Activated T-cell treated with anti-CD3 and anti-CD28 coated beads, Interleukin-2, amount 50 U/mL, for 72 hours (primary cell): ENCODE measurements at regions not wholly inside any gene's neighbourhood (a gene's known extent, or its start where the extent isn't known, plus 50 kb on each side); places are given as distances from the start of the nearest gene placed in this dataset.

Experiments used
- ATAC-seq, 2 donors: fragments of 150-1000 bp; cut with Tn5 transposase; replicated peaks in 1 of 2; 2 replicates each; pipeline ENCODE4 v1.10.0; 2021; ENCODE audit warnings: moderate library complexity in 2 of 2, mild to moderate bottlenecking in 1 of 2
- DNase-seq, 2 donors: peaks; one replicate each; pipeline ENCODE4 v3.0.0; 2021 to 2022; ENCODE audit warnings: mixed read lengths in 1 of 2
- H3K27ac Mint-ChIP-seq: one replicate; pipeline ENCODE4 v1.8.0; 2022; ENCODE audit warnings: mild to moderate bottlenecking, moderate library complexity, mixed read lengths
- H3K27me3 Mint-ChIP-seq: one replicate; pipeline ENCODE4 v1.8.0; 2022; ENCODE audit warnings: low read depth, mixed read lengths
- H3K36me3 Mint-ChIP-seq, 2 donors: one replicate each; pipeline ENCODE4 v1.8.0; 2022; ENCODE audit warnings: mixed read lengths in 2 of 2, mild to moderate bottlenecking in 1 of 2; ENCODE audit not compliant: insufficient read depth in 2 of 2
- H3K4me1 Mint-ChIP-seq: one replicate; pipeline ENCODE4 v1.8.0; 2022; ENCODE audit warnings: low read depth, mixed read lengths
- H3K4me3 Mint-ChIP-seq, 2 donors: one replicate each; pipeline ENCODE4 v1.8.0; 2022; ENCODE audit warnings: mild to moderate bottlenecking in 2 of 2, mixed read lengths in 2 of 2, moderate library complexity in 2 of 2
- H3K9me3 Mint-ChIP-seq, 2 donors: one replicate each; pipeline ENCODE4 v1.8.0; 2022; ENCODE audit warnings: mixed read lengths in 2 of 2

GRCh38 chr1:188218289-188218688 lies 1389.5 kb downstream of the PLA2G4A start:
- Mint-ChIP-seq H3K4me3 (no peak overlapping the region), H3K9me3 (peaks cover 0 to 15% of the 10 kb centered on the region in 2 donors), H3K27me3 (no peaks in the 10 kb centered on the region), H3K27ac (no peak overlapping the region), H3K36me3 (no peaks in the 10 kb centered on the region), H3K4me1 (no peaks in the 10 kb centered on the region)
- DNase-seq = no peak
- no peak for ATAC-seq

DNA sequence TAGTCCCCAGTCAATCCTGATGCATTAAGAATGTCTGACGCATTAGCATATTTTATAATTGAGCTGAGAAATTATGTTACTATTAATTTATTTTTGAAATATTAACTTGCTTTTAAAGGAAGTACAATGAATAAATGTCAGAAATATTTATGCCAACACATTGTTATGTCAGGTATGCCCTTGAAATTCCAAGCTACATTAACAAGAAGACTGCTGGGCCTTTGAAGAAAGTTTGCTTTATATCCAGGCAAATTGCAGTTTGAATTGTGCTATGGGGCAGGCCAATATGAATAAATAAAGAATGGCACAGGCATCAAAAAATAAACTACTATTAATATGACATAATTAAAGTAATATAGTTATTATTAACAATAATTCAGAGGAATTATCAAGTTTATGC lies 1391.3 kb downstream of the PLA2G4A start:
- H3K27me3 Mint-ChIP-seq = no peaks in the 10 kb centered on the region

GRCh38 chr1:188224263-188224662 lies 1395.5 kb downstream of the PLA2G4A start:
- Mint-ChIP-seq H3K9me3 (peaks cover 2 to 14% of the 10 kb centered on the region in 2 donors), H3K4me3 (no peak overlapping the region), H3K4me1 (no peaks in the 10 kb centered on the region), H3K36me3 (peaks cover 0 to 2% of the 10 kb centered on the region in 2 donors), H3K27ac (no peak overlapping the region), H3K27me3 (no peaks in the 10 kb centered on the region)
- no peak for DNase-seq
- ATAC-seq = no peak

More for the DNA sequence above, 1391.3 kb downstream of the PLA2G4A start:
- Mint-ChIP-seq H3K4me1 (no peaks in the 10 kb centered on the region), H3K36me3 (peaks cover 0 to 2% of the 10 kb centered on the region in 2 donors), H3K9me3 (peaks cover 0 to 12% of the 10 kb centered on the region in 2 donors), H3K27ac (no peak overlapping the region), H3K4me3 (no peak overlapping the region)
- DNase-seq = no peak
- no peak for ATAC-seq

- no peak for ATAC-seq
- Mint-ChIP-seq H3K9me3 (peaks cover 2 to 14% of the 10 kb centered on the region in 2 donors), H3K36me3 (peaks cover 0 to 2% of the 10 kb centered on the region in 2 donors), H3K27ac (no peak overlapping the region), H3K27me3 (no peaks in the 10 kb centered on the region), H3K4me3 (no peak overlapping the region), H3K4me1 (no peaks in the 10 kb centered on the region)
- DNase-seq = no peak
Observed at GRCh38 chr1:188225975-188226374, 1397.2 kb downstream of the PLA2G4A start.

DNA sequence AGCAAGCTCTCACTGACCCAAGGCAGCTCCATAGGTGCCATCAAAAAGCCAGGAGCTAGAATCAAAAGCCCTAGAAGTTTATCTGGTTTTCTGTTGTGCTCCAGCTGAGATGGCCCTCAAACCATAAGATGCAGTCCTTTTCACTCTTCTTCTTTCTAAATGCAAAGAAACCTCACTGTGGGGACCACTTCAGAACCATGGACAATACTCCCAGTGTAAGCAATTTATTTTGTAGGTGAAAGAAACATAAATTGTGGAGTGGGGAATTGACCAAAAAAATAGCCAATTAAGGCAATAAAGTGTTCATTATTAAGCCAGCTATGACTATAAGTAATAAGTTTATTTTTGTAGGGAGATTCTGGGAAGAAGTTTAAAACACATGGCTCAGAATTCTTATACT lies 1399.9 kb downstream of the PLA2G4A start:
- DNase-seq = no peak
- no peaks in the 10 kb centered on the region for H3K27me3 Mint-ChIP-seq
- no peak overlapping the region for H3K4me3 Mint-ChIP-seq
- no peaks in the 10 kb centered on the region for H3K4me1 Mint-ChIP-seq
- no peak overlapping the region for H3K27ac Mint-ChIP-seq
- H3K9me3 Mint-ChIP-seq = peaks cover 4 to 13% of the 10 kb centered on the region in 2 donors
- H3K36me3 Mint-ChIP-seq = peaks cover 0 to 2% of the 10 kb centered on the region in 2 donors
- ATAC-seq = no peak

DNA sequence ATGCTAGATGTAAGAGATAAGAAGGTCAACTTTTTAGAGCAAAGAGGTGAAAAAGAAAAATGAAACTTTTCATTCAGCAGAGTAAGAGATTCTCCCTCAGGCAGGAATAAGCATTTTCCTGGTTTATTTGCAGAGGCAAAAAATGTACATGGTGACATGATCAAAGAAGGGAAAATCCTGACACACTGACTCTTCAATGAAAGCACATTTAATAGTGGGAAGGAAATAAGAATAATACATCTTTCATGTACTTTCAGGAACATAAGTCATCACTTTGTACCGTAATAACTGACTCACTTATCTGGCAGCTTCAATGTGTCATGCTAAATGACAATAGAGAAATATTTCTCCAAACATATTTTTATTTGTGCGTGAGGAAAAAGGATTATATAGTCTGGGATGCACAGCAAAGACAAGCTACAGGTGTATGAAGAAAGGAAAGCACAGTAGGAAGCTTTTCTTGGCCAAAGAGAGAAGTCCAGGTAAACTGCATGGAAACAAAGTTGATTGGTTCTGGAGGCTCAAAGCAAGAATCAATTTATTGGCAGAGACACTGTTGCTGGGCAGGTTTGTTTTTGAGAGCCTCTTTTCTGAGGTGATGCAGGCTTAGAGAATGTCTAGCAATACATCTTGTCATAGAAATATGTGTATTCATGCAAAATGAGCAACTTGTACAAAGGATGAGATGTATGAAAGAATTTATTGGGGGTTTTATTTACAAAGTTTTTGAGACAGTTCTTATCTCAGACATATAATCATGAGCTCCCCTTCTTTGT lies 1409.0 kb downstream of the PLA2G4A start:
- Mint-ChIP-seq H3K4me3 (no peak overlapping the region), H3K27me3 (no peaks in the 10 kb centered on the region), H3K9me3 (peaks cover 0 to 1% of the 10 kb centered on the region in 2 donors), H3K27ac (no peak overlapping the region), H3K4me1 (no peaks in the 10 kb centered on the region), H3K36me3 (no peaks in the 10 kb centered on the region)
- no peak for ATAC-seq
- no peak for DNase-seq

DNA sequence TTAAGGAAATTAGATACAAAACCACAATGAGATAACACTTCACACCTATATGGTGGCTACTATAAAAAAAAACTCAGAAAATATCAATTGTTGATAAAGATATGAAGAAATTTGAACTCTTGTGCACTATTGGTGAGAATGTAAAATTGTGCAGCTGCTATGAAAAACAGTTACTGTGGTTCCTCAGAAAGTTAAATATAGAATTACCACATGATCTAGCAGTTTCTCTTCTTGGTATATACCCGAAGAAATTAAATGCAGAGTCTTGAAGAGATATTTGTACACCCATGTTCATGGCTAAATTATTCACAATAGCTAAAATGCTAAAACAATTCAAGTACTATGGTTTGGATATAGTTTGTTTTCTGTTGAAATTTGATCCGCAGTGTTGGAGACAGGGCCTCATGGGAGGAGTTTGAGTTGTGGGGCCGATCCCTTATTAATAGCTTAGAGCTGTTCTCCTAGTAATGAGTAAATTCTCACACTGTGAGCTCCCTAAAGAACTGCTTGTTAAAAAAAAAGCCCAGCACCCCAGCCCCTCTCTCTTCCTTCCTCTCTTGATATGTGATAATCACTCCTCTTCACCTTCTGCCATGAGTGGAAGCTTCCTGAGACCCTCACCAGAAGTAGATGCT lies 1412.1 kb downstream of the PLA2G4A start:
- H3K4me3 Mint-ChIP-seq = no peak overlapping the region

DNA sequence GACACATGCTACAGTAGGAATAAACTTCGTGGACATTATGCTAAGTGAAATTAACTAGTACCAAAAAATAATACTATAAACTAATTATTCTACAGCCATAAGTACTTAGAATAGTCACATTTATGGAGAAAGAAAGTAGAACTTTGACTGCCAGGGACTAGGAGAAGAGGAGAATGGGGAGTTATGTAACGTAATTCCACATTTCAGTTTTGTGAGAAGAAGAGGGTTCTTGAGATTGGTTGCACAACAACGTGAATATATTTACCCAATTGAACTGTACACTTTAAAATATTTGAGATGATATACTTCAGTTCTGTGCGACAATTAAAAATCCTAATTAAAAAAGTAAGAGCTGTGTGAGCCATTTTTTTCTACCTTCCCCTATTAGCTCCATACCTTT lies 1412.9 kb downstream of the PLA2G4A start:
- H3K27me3 Mint-ChIP-seq = no peaks in the 10 kb centered on the region
- no peak for DNase-seq
- no peak for ATAC-seq
- no peaks in the 10 kb centered on the region for H3K4me1 Mint-ChIP-seq
- peaks cover 0 to 4% of the 10 kb centered on the region in 2 donors for H3K9me3 Mint-ChIP-seq
- no peaks in the 10 kb centered on the region for H3K36me3 Mint-ChIP-seq
- H3K4me3 Mint-ChIP-seq = no peak overlapping the region
- no peak overlapping the region for H3K27ac Mint-ChIP-seq

More for the DNA sequence above, 1412.1 kb downstream of the PLA2G4A start:
- ATAC-seq (no peak), DNase-seq (no peak)
- Mint-ChIP-seq H3K9me3 (peaks cover 0 to 4% of the 10 kb centered on the region in 2 donors), H3K4me1 (no peaks in the 10 kb centered on the region), H3K27ac (no peak overlapping the region), H3K36me3 (no peaks in the 10 kb centered on the region), H3K27me3 (no peaks in the 10 kb centered on the region)

- Mint-ChIP-seq H3K9me3 (peaks cover 0 to 7% of the 10 kb centered on the region in 2 donors), H3K4me1 (no peaks in the 10 kb centered on the region), H3K27ac (no peak overlapping the region), H3K36me3 (no peaks in the 10 kb centered on the region), H3K4me3 (no peak overlapping the region), H3K27me3 (no peaks in the 10 kb centered on the region)
- no peak for ATAC-seq
- no peak for DNase-seq
Observed at GRCh38 chr1:188243456-188243855, 1414.7 kb downstream of the PLA2G4A start.

GRCh38 chr1:188244681-188245080 lies 1415.9 kb downstream of the PLA2G4A start:
- Mint-ChIP-seq H3K4me3 (no peak overlapping the region), H3K27me3 (no peaks in the 10 kb centered on the region), H3K4me1 (no peaks in the 10 kb centered on the region), H3K27ac (no peak overlapping the region), H3K9me3 (peaks cover 0 to 7% of the 10 kb centered on the region in 2 donors), H3K36me3 (no peaks in the 10 kb centered on the region)
- ATAC-seq (no peak), DNase-seq (no peak)

- no peak overlapping the region for H3K4me3 Mint-ChIP-seq
- H3K27me3 Mint-ChIP-seq = no peaks in the 10 kb centered on the region
- H3K36me3 Mint-ChIP-seq = no peaks in the 10 kb centered on the region
- peaks cover 0 to 5% of the 10 kb centered on the region in 2 donors for H3K9me3 Mint-ChIP-seq
- H3K4me1 Mint-ChIP-seq = no peaks in the 10 kb centered on the region
- no peak overlapping the region for H3K27ac Mint-ChIP-seq
- ATAC-seq (no peak), DNase-seq (no peak)
Observed at GRCh38 chr1:188247255-188247654, 1418.5 kb downstream of the PLA2G4A start.

DNA sequence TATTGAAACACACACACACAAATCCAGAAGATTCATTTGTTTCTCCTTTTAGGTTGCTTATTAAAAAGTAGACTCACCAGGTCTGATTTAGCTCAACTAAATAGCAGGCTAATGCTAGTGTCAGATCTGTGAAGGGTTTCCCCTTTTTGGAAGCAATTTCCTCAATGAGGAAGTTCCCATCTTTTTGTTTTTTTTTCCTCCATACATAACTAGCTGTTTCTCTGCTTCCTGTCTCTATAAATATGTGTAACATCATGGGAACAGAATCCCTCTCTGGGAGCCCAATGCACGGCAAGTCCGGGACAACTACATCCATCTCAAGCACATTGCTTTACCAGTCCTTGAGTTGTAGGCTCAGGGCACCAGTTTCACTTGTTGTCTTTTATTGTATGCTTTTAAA lies 1421.1 kb downstream of the PLA2G4A start:
- H3K36me3 Mint-ChIP-seq = no peaks in the 10 kb centered on the region
- H3K27me3 Mint-ChIP-seq = no peaks in the 10 kb centered on the region
- DNase-seq = no peak

GRCh38 chr1:188251036-188251435 lies 1422.3 kb downstream of the PLA2G4A start:
- no peak overlapping the region for H3K4me3 Mint-ChIP-seq
- no peaks in the 10 kb centered on the region for H3K36me3 Mint-ChIP-seq
- no peak for ATAC-seq

More for the DNA sequence above, 1421.1 kb downstream of the PLA2G4A start:
- peaks cover 0 to 4% of the 10 kb centered on the region in 2 donors for H3K9me3 Mint-ChIP-seq
- ATAC-seq = no peak
- H3K27ac Mint-ChIP-seq = no peak overlapping the region
- H3K4me1 Mint-ChIP-seq = no peaks in the 10 kb centered on the region
- no peak overlapping the region for H3K4me3 Mint-ChIP-seq

More at GRCh38 chr1:188251036-188251435, 1422.3 kb downstream of the PLA2G4A start:
- Mint-ChIP-seq H3K4me1 (no peaks in the 10 kb centered on the region), H3K9me3 (peaks cover 0 to 2% of the 10 kb centered on the region in 2 donors), H3K27me3 (no peaks in the 10 kb centered on the region), H3K27ac (no peak overlapping the region)
- no peak for DNase-seq
